Activated naive CD8-positive, alpha-beta T cell treated with anti-CD3 and anti-CD28 coated beads, Interleukin-2, amount 10 ng/mL, durations not matched to agents 7 days and 5 days (primary cell): ENCODE measurements at regions not wholly inside any gene's neighbourhood (a gene's known extent, or its start where the extent isn't known, plus 50 kb on each side); places are given as distances from the start of the nearest gene placed in this dataset.

Experiments used
- ATAC-seq: fragments of 150-1000 bp; cut with Tn5 transposase; one replicate; pipeline ENCODE4 v1.10.0; 2021; ENCODE audit warnings: low read depth, moderate library complexity
- POLR2A ChIA-PET: fragments of 350-600 bp; sonication (Branson Sonifier 250); formaldehyde crosslinking; loops from one replicate; lab custom pipeline; 2021; ENCODE audit warnings: antibody characterized with exemption; lab: Charles Lee
- DNase-seq: peaks from one replicate; pipeline ENCODE4 v3.0.0; 2021
- H3K27ac Mint-ChIP-seq: one replicate; pipeline ENCODE4 v1.8.0; 2022; ENCODE audit warnings: mild to moderate bottlenecking, mixed read lengths
- H3K27me3 Mint-ChIP-seq: one replicate; pipeline ENCODE4 v1.8.0; 2022; ENCODE audit warnings: mild to moderate bottlenecking, moderate library complexity, mixed read lengths
- H3K36me3 Mint-ChIP-seq: one replicate; pipeline ENCODE4 v1.8.0; 2021; ENCODE audit warnings: mild to moderate bottlenecking, mixed read lengths
- H3K4me1 Mint-ChIP-seq: one replicate; pipeline ENCODE4 v1.8.0; 2021; ENCODE audit warnings: mixed read lengths
- H3K4me3 Mint-ChIP-seq: one replicate; pipeline ENCODE4 v1.8.0; 2022; ENCODE audit warnings: mild to moderate bottlenecking, moderate library complexity, mixed read lengths
- H3K9me3 Mint-ChIP-seq: one replicate; pipeline ENCODE4 v1.8.0; 2021; ENCODE audit warnings: mixed read lengths

DNA sequence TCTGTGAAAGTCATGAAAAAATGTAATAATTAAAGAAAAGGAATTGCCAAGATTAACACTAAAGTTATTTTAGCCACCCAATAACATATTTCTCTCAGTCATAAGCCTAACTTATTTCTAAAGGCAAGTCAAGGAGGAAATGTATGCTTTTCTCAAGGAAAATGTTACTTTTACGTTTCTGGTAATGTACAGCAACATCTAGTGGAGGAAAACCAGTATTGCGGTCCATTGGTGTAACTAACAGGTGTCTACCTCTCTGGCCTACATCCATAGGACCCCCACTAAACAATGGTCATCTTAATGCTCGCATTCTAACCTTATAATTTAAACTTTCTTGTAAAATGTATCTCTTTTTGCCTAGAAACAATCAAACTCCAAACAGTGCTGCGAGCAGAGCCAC is 437.5 kb downstream of the KIF20B start:
- Mint-ChIP-seq H3K4me3 (no peak overlapping the region), H3K27me3 (no peaks in the 10 kb centered on the region), H3K9me3 (peaks cover 8% of the 10 kb centered on the region), H3K4me1 (no peaks in the 10 kb centered on the region), H3K36me3 (no peaks in the 10 kb centered on the region), H3K27ac (no peak overlapping the region)
- POLR2A ChIA-PET, result no interaction called here
- no peak for ATAC-seq
- DNase-seq, result no peak

DNA sequence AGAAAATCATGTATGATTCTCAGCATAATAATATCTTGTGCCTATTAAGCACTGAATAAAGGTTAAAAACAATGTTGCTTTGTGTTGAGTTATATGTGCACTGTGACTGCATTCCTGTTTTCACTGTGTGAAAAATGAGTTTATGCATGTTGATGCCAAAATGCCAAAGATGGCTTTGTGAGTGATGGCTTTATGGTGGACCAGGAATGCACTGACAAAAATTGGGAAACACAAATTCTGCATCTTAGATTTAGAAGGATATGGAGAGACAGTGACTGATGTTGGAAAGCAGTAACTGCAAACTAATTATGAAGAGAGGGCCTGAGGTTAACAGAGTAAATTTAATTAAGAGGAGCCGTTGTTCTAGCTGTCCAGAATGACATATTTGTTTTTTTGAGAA is 440.4 kb downstream of the KIF20B start:
- ATAC-seq (no peak), DNase-seq (no peak)
- Mint-ChIP-seq H3K9me3 (peaks cover 2% of the 10 kb centered on the region), H3K36me3 (no peaks in the 10 kb centered on the region), H3K27ac (no peak overlapping the region), H3K4me3 (no peak overlapping the region), H3K27me3 (no peaks in the 10 kb centered on the region), H3K4me1 (no peaks in the 10 kb centered on the region)
- POLR2A ChIA-PET, result no interaction called here

DNA sequence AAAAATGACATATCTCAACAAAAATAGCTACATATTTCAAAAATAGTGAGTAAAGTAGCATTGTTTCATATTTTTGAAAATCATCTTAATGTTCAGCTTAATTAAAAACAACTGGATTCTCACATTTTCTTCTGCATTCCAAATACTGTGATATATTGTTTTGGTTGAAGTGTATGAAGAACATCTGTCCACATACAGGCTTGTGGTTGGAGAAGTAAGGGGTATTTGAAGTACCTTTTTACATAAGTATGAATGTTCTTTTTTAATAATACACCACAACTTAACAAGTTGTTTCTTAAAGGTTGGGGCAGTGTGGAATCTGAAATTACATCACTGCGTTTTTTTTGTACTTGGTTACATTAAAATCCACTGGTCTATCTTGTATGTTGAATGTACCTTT is 442.5 kb downstream of the KIF20B start:
- Mint-ChIP-seq H3K36me3 (no peaks in the 10 kb centered on the region), H3K9me3 (no peaks in the 10 kb centered on the region), H3K27me3 (no peaks in the 10 kb centered on the region), H3K4me1 (no peaks in the 10 kb centered on the region), H3K27ac (no peak overlapping the region), H3K4me3 (no peak overlapping the region)
- DNase-seq (no peak), ATAC-seq (no peak)
- POLR2A ChIA-PET, result no interaction called here

DNA sequence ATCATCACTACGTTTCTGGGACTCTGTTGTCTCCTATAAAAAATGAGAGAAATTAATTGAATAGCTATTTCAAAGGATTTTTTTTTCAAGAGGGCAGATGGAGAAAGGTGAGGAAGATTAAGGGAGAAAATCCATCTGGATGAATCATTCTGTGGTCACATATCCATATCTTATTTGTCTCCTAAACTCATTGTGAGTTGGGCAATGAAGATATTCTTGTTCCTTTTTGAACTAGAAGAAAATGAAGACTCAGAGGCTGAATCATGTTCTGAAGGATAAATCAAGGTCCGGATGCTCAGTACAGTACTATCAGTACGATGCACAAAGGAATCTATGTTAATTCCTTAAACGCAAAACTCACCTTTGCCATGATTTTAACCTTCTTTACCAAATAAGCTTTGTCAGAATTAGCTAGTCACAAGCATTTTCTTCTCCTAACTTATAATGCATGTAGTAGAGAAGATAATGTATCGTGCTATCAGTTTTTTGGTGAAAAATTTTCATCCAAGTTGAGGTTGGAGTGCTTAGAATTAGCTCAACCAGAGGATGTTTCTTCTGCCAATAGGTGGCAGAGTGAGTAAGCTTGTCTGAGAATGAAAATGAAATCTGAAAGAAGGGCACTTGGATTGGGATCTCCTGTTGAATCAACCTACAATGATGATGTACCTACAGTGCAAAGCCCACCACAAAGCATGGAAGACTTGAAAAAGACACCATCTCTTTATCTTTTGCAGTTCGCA is 446.9 kb downstream of the KIF20B start:
- Mint-ChIP-seq H3K4me1 (no peaks in the 10 kb centered on the region), H3K27me3 (no peaks in the 10 kb centered on the region), H3K27ac (no peak overlapping the region), H3K36me3 (no peaks in the 10 kb centered on the region), H3K9me3 (no peaks in the 10 kb centered on the region), H3K4me3 (no peak overlapping the region)
- POLR2A ChIA-PET, result no interaction called here
- no peak for DNase-seq
- ATAC-seq, result no peak

DNA sequence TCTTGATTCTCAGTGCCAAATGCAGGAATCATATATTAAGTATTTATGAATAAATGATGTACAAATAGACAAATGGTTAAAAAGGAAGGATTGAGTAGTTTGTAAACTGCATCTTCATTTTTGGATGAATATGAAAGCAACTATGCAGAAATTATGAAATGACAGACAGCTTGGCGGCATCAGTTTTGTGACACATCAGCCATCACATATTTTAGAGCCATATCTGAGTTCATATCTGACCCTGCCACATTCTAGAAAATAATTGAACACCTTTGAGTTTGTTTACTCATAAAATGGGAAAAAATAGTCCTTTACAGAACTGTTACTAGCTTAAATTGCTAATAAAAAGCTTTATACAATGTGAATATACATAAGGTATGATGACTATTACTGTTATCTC is 448.2 kb downstream of the KIF20B start:
- Mint-ChIP-seq H3K4me3 (no peak overlapping the region), H3K36me3 (no peaks in the 10 kb centered on the region), H3K9me3 (peaks cover 2% of the 10 kb centered on the region), H3K27ac (no peak overlapping the region), H3K27me3 (no peaks in the 10 kb centered on the region), H3K4me1 (no peaks in the 10 kb centered on the region)
- POLR2A ChIA-PET, result no interaction called here
- ATAC-seq (no peak), DNase-seq (no peak)

DNA sequence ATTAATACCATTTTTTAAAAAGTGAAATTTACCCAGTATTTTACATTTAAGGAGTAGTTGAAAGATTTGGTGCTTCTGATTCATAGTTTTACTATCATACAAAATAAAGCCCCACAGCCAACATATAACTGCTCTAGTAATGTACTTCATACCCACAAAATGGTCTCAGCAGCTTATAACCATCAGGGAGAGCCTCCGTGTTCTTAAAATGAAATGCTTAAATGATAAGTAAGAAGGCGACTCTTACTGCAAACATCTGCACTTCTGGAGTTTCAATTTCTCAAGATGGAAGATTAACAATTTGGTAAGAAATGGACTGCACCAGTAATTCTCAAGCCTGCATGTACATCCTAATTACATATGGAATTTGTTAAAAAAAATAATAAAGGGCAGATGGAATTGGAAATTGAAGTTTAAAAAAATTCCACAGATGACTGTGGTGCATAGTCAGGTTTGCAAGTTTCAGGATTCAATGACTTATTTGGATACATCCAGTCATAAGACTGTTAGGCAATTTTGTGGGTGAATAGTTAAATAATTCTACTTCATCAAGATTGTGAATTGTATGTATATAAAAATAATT is 461.0 kb downstream of the KIF20B start:
- Mint-ChIP-seq H3K9me3 (no peaks in the 10 kb centered on the region), H3K27me3 (no peaks in the 10 kb centered on the region), H3K4me3 (no peak overlapping the region), H3K27ac (no peak overlapping the region), H3K36me3 (no peaks in the 10 kb centered on the region), H3K4me1 (no peaks in the 10 kb centered on the region)
- ATAC-seq (no peak), DNase-seq (no peak)
- POLR2A ChIA-PET, result no interaction called here

DNA sequence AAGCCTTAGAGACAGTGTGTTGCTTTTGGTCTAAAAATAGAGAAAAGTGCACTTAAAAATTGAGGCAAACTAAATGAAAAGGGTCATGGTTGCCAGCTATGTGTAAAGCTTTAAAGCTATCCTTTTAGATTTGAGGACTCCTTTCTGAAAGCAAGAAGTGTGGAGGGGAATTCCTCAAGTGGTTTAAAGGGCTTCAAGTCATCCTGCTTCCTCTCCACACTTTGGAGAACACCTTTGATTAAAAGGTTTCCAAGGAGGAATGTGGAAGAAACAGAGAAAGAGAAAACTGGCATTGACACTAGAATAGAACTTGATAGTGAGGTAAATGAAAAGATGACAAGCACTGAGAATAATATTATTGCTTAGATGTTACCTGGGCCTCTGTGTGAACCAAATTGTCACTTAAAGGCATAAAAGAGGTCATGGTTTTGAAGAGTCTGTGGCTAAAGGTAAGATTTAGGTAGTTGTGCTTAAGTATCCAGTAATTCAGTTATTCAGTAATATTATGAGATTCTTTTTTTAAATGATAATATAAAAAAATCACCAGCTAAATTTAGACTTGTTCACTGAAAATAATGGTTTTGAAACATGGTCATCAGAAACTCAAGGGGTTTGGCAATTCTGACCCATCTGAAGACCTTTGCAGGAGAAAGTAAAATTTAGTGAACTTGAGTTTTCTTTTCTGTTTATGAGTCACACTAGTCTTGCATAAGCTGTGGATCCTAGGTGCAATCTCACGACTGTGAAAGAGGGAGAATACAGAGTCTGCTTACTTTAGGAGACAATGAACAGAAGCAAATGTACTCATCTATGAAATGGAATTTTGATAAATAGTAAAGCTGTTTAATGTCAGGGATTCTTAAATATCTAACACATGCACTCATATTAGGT is 466.0 kb downstream of the KIF20B start:
- Mint-ChIP-seq H3K4me3 (no peak overlapping the region), H3K36me3 (no peaks in the 10 kb centered on the region), H3K27ac (no peak overlapping the region), H3K9me3 (peaks cover 2% of the 10 kb centered on the region), H3K4me1 (no peaks in the 10 kb centered on the region), H3K27me3 (no peaks in the 10 kb centered on the region)
- POLR2A ChIA-PET, result no interaction called here
- DNase-seq (no peak), ATAC-seq (no peak)

DNA sequence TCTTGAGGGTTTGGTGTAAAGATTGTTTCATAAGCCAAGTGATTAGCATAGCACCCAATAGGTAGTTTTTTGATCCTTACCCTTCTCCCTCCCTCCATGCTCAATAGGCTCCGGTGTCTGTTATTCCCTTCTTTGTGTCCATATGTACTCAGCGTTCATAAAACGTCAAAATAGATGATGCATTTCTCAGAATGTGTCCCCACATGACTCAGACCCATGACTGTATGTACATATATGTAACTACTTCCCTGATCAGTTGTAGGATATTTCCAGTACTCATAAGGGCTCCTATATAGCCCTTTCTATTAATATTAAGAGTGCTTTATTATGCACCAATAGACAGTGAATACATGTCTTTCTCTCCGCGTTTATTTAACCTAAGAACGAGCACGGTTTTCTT is 466.9 kb downstream of the KIF20B start:
- ATAC-seq (no peak), DNase-seq (no peak)
- no peaks in the 10 kb centered on the region for H3K27me3 Mint-ChIP-seq
- no peak overlapping the region for H3K4me3 Mint-ChIP-seq
- no peaks in the 10 kb centered on the region for H3K4me1 Mint-ChIP-seq
- no peak overlapping the region for H3K27ac Mint-ChIP-seq
- POLR2A ChIA-PET, result no interaction called here
- peaks cover 2% of the 10 kb centered on the region for H3K9me3 Mint-ChIP-seq
- no peaks in the 10 kb centered on the region for H3K36me3 Mint-ChIP-seq

DNA sequence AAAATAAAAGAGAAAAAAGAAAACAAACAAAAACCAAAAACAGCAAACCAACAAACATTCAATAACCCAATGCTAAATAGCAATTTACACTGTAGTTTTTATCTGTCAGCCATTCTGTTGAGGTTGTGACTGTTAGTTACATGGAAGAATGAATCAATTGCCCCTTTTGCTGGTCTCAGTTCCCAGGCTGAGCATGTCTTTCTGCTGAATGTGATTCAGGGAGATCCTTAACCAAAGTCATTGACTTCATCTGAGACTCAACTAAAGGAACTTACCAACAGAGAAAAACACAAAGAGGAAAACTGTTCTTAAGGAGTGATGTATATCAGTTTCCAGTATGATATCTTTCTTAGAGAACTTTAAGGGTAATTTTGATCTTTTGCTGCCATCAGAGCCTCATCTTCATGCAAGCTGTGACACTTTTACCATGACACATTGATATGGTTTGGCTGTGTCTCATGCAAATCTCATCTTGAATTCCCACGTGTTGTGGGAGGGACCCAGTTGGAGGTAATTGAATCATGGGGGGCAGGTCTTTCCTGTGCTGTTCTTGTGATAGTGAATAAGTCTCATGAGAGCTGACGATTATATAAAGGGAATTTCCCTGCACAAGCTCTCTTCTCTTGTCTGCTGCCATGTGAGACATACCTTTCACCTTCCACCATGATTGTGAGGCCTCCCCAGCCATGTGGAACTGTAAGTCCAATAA is 469.8 kb downstream of the KIF20B start:
- H3K9me3 Mint-ChIP-seq, result peaks cover 2% of the 10 kb centered on the region
- no peaks in the 10 kb centered on the region for H3K36me3 Mint-ChIP-seq
- H3K4me3 Mint-ChIP-seq, result no peak overlapping the region
- POLR2A ChIA-PET, result no interaction called here
- ATAC-seq (no peak), DNase-seq (no peak)
- H3K4me1 Mint-ChIP-seq, result no peaks in the 10 kb centered on the region
- no peak overlapping the region for H3K27ac Mint-ChIP-seq
- H3K27me3 Mint-ChIP-seq, result no peaks in the 10 kb centered on the region

DNA sequence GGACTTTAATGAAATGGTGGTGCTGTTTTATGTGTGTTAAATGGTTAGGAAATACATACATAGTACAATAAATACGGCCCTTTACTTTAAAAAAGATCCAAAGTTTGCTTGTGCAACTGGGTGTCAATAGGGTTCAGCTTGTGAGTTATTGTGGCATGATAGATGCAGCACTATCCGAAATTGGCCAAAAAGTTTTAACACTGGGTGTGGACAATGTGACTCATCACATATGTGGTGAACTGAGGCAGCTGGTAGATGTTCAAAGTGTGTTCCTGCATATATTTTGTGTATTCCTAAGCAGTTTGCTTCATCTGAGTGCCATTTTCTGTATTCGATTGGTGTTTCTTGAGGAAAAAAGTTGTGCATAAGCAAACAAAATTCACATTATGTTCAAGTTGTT is 473.1 kb downstream of the KIF20B start:
- no peak for ATAC-seq
- H3K9me3 Mint-ChIP-seq, result peaks cover 2% of the 10 kb centered on the region
- no peaks in the 10 kb centered on the region for H3K27me3 Mint-ChIP-seq
- no peak for DNase-seq
- no peak overlapping the region for H3K4me3 Mint-ChIP-seq
- no peaks in the 10 kb centered on the region for H3K4me1 Mint-ChIP-seq
- POLR2A ChIA-PET, result no interaction called here
- no peaks in the 10 kb centered on the region for H3K36me3 Mint-ChIP-seq
- no peak overlapping the region for H3K27ac Mint-ChIP-seq

DNA sequence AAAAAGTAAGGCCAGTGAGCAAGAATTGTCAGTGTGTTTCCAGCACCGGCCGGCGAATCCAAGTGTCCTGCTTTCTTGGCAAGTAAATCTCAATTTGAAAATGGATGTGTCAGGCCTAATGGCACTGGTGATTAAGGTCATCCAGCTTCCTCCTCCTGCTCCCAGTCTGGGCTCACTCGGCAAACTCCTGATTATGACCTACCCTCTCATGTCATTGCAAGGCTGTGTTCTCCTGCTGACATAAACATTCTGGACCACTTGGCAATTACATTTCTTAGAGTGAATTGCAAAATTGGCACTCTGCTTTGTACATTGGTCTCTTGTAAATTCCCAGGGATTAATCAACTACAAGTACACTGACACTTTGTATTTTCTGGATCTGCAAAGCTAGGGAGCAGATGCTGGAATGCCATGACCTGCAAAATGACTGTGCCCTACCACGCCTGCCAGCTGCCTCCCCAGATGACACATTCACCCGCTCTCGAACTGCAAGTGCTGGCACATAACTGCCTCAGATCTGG is 473.8 kb downstream of the KIF20B start:
- Mint-ChIP-seq H3K4me3 (no peak overlapping the region), H3K27me3 (no peaks in the 10 kb centered on the region), H3K4me1 (no peaks in the 10 kb centered on the region), H3K9me3 (peaks cover 2% of the 10 kb centered on the region), H3K36me3 (no peaks in the 10 kb centered on the region), H3K27ac (no peak overlapping the region)
- POLR2A ChIA-PET, result no interaction called here
- DNase-seq (no peak), ATAC-seq (no peak)

DNA sequence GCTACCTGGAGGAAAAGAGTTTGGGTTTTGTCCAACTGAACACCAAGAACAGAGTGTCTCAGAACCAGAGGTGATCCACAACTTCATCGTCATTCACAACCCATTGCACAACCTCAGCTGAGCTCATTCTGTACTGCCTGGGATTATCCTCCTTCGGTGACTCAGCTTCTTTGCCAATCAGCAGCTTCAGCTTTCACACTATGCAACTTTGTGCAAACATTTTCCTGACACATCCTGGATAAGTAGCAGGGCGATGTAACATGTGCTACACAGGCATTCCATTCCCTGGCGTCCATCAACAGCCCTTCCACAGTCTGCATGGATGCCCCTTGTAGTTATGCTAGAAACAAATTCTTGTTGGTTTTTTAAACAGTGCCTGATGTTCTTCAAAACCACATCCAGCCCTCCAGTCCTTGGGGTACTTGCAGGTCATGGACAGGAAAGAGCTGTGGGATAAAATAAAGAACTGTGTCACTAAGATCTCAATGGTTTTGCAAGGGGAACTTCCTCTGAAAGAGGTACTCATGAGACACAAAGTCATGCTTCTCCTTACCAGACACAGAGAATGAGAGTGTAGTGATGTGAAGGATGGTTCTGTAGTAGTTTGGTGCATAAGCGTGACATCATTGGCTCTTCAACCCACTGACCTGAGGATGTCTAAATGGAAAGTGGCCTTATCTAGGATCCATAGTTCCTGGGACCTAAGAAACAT is 478.5 kb downstream of the KIF20B start:
- POLR2A ChIA-PET, result no interaction called here
- no peaks in the 10 kb centered on the region for H3K4me1 Mint-ChIP-seq
- H3K27ac Mint-ChIP-seq, result no peak overlapping the region
- no peak for ATAC-seq
- H3K36me3 Mint-ChIP-seq, result no peaks in the 10 kb centered on the region
- H3K9me3 Mint-ChIP-seq, result no peaks in the 10 kb centered on the region
- no peak overlapping the region for H3K4me3 Mint-ChIP-seq
- DNase-seq, result no peak
- no peaks in the 10 kb centered on the region for H3K27me3 Mint-ChIP-seq
